Stimulated activated CD4-positive, alpha-beta T cell treated with anti-CD3 and anti-CD28 coated beads, TNF-alpha, amount 100 ng/mL, for 48 hours (primary cell): ENCODE measurements at regions not wholly inside any gene's neighbourhood (a gene's known extent, or its start where the extent isn't known, plus 50 kb on each side); places are given as distances from the start of the nearest gene placed in this dataset.

Experiments used
- DNase-seq, 3 donors: peaks; one replicate each; pipeline ENCODE4 v3.0.0-alpha.2; 2020; ENCODE audit warnings: low read depth in 3 of 3

DNA sequence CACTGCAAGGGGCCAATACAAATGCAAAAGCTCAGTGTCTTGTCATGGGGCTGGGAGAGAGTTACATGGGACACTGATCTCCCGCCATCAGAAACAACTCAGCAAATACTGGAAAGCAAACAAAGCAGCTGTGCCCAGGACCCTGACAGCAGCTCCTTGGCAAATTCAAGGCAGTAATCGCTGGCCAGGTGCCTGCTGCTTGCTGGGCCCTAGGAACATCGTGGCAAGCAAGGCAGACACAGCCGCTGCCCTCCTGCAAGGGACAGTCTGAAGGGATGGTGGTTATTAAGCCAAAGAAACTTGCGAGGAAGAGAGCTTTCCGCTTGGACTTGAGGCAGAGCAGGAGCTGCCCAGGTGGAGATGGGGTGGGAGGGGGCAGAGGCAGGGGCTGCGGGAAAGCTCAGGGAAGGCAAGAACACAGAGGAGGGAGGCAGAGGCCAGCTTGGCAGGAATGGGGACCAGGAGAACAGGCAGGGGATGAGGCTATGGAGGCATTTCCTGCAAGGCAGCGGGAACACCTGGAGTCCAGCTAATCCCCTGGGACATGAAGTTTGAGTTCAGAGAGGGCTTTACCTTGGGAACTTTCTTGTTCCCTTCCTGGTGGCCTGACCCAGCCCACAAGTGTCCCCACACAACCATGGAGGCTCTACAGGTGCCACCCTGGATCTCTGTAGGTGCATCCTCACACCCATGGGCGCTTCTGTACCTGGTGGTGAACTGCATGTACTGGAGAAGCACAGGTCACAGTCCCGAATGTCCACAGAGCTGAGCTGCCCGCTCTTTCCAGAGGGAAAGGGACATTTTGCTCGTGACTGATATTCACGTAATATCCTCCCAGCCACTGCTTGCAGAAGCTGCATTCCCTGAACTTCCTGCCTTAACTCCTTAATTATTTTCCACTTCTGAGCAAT lies 78.7 kb upstream of the ATP2B2 start:
- DNase-seq: no peak

- no peak for DNase-seq
Measured at GRCh38 chr3:10585945-10586344, 80.6 kb upstream of the ATP2B2 start.

- peak; percentile 8 to 26 (median 17) for DNase-seq
Measured at GRCh38 chr3:10594915-10595314, 89.5 kb upstream of the ATP2B2 start.

DNA sequence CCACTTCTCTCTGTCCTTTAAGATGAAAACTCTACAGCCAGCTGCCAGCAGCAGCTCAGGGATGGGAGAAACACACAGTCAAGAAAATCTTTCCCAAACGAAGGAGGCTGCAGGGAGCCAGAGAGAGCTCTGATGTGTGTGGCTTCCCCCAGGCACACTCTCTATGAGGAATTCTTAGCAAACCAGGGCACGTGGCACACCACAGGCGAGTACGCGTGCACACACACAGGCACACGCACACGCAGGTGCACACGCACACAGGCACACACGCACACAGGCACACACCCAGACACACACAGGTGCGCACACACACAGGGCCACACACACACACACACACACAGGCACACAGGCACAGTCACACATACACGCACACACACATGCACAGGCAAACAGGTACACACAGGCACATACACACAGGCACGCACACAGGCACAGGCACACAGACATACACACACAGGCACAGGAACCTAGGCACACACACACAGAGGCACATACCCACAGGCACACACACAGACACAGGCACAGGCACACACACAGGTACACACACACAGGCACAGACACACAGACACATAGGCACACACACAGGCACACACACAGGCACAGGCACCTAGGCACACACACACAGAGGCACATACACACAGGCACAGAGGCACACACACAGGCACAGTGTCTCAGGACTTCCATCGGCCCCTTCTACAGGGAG lies 91.5 kb upstream of the ATP2B2 start:
- DNase-seq: no peak

DNA sequence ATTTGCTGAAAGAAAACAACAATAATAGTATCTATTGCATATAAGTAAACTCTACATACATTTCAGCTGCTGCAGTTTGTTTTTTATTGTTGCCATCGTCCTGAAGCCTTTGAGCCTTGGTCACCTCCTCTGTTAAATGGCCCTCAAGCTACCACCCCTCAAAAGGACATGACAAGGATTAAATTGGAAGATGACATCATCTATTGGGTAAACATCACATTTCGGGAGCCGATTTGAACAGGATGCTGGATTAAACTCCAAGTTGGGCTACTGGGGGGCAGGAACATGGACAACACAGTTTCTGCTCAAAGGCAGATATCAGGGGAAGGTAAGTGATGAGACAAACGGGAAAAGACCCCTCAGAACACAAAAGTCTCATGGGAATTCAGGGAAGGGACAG lies 92.3 kb upstream of the ATP2B2 start:
- DNase-seq: no peak

DNA sequence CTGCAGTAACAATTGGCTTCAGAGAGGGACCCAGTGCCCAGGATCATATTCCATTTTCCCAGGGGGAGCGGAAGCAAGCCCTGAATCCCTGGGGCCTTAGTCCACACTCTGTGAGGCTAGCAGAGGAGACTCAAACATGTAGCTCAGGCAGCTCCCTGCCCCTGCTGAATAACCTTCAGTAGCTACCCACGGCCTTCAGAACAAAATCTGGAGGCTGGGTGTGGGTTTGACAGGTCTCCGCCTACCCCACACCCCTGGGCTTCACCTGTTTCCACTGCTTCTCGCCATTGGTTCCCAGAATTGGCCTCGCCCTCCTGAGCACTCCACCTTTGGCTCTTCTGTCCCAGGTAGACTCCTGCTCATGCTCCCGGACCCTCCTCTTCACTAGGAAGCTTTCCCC lies 93.6 kb upstream of the ATP2B2 start:
- no peak for DNase-seq

DNA sequence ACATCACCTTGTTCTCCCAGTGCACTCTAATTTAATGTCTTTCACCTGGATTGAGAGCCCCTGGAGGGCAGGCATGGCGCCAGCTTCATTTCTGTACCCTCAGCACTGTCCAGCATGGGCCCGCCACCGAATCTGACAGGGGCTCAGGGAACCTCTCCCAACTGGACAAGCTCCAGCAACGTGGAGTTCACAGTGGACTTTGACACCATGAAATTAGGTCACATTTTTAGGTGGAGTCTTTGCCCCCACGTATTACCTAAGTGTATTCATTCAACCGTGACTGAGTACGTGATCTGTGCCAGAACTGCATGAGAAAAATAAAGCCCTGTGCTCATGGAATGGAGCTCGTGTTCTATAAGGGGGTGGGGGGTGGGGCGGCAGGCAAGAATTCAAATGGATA lies 94.1 kb upstream of the ATP2B2 start:
- no peak for DNase-seq

DNA sequence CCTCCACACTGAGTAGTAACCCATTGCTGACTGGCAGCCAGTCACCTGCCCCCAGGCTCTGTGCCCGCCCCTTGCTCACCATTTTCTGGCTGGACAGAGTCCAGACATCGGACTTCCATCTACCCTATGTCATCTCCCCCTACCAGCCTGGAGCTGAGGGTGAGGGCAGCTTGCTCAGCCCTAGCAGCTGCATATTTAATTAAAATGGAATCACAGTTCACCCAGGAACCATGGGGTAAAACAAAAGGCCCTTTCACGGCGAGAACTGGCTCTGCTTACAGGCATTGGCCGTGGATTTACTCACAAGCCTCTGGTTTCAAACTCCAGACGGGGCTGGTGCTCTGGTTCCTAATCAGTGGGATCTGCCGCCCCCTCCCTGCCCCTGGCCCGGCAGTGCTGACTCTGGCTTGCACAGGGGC lies 94.9 kb upstream of the ATP2B2 start:
- no peak for DNase-seq

GRCh38 chr3:10600726-10601125 lies 95.3 kb upstream of the ATP2B2 start:
- no peak for DNase-seq

- DNase-seq: no peak
Measured at GRCh38 chr3:10601151-10601856, 95.9 kb upstream of the ATP2B2 start.

- DNase-seq: no peak
Measured at GRCh38 chr3:10601857-10602230, 96.5 kb upstream of the ATP2B2 start.

DNA sequence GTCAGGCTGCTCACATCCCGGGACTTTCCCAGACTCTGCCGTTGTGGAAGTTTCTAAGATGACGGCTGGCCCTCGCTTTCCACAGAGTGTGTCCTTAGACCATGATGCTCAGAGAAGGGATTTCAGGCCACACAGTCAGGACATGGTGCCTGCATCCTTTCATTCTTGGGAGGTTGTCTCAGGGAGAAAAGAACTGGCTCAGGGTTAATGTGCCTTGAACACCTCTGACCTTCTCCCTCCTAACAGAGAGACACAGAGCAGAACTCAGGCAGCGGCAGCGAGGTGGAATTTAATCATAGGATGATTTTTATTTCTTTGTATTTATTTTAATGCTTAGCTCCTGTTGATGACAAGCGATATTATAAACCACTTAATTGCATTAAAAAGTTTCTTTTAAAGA lies 96.9 kb upstream of the ATP2B2 start:
- DNase-seq: no peak

- peak; percentile 17 to 44 (median 37) for DNase-seq
Measured at GRCh38 chr3:10602769-10603768, 97.7 kb upstream of the ATP2B2 start.

- DNase-seq: no peak
Measured at GRCh38 chr3:10609134-10609533, 103.7 kb upstream of the ATP2B2 start.

- DNase-seq: no peak
Measured at GRCh38 chr3:10614168-10614567, 108.8 kb upstream of the ATP2B2 start.

- no peak for DNase-seq
Measured at GRCh38 chr3:10615715-10616114, 110.3 kb upstream of the ATP2B2 start.

DNA sequence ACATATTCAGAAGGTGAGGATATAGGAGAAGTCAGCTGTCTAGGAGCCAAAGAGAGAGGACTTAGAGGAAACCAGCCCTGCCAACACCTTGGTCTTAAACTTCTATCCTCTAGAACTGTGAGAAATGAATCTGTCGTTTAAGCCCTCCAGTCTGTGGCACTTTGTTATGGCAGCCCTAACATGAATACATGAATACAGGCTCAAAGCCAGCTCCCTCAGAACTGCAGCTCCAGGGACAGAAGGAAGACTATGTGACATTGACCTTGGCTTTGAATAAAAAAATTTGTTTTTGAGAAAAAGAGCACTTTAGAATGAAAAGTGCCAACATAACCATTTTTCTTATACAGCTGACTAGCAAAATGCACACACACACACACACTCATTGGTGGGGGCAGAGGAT lies 110.9 kb upstream of the ATP2B2 start:
- no peak for DNase-seq

DNA sequence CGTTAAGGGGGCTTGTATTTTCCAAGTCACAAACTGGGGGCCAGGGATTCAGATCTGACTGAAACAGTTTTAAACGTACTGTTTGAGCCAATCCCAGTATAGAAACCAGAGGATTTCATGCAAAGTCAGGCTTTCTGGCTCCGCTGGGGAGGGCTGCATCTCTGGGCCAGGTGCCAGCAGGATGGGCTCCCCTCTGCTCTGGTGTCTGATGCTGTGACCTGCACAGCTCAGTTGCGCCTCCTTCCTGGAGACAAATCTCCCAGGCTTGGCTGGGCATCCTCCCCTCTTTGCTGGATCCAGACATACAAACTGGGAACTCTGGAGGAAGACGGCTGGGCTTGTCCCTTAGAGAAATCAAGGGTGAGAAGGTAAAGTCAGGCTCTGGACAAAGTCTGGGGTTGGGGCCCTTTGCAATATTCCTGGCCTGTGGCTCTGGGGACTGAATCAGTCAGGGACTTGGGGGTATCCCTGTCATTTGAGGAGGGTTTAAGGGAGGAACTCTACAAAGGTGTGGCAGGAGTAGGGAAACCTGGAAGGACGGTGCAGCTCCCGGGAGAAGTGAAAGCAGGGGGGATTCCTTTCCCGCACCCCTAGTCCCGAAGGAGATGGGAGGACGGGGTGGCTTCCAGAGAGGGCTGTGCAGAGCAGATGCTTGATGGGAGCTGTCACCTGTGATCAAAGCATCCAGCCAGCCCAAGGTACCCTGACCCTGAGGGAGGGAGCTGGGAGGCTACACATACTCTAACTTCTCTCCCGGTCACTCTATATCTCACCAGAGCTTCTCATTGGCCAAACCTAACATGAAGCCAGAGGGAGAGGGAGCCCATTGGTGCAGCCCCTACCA lies 114.8 kb upstream of the ATP2B2 start:
- DNase-seq: no peak

- DNase-seq: no peak
Measured at GRCh38 chr3:10620833-10621082, 115.4 kb upstream of the ATP2B2 start.

GRCh38 chr3:10623578-10624275 lies 118.3 kb upstream of the ATP2B2 start:
- DNase-seq: no peak
